ENCODE measurements at regions not wholly inside any gene's neighbourhood (a gene's known extent, or its start where the extent isn't known, plus 50 kb on each side); places are given as distances from the start of the nearest gene placed in this dataset.

GRCh38 chr9:25913806-25914205, 235.6 kb upstream of the TUSC1 start:
- TF ChIP-seq EZH2phosphoT487 (IDR thresholded peaks at IDR 0.05; ENCODE audit: borderline replicate concordance): no peak
- TF ChIP-seq, protein P1, sequence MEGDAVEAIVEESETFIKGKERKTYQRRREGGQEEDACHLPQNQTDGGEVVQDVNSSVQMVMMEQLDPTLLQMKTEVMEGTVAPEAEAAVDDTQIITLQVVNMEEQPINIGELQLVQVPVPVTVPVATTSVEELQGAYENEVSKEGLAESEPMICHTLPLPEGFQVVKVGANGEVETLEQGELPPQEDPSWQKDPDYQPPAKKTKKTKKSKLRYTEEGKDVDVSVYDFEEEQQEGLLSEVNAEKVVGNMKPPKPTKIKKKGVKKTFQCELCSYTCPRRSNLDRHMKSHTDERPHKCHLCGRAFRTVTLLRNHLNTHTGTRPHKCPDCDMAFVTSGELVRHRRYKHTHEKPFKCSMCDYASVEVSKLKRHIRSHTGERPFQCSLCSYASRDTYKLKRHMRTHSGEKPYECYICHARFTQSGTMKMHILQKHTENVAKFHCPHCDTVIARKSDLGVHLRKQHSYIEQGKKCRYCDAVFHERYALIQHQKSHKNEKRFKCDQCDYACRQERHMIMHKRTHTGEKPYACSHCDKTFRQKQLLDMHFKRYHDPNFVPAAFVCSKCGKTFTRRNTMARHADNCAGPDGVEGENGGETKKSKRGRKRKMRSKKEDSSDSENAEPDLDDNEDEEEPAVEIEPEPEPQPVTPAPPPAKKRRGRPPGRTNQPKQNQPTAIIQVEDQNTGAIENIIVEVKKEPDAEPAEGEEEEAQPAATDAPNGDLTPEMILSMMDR (conservative IDR thresholded peaks at IDR 0.05; ENCODE audit: low read length): no peak
- H3K79me2 ChIP-seq (ENCODE audit: insufficient read depth, low read length): no peaks in the 10 kb centered on the region

GRCh38 chr9:25904701-25905100, 226.5 kb upstream of the TUSC1 start:
- Histone ChIP-seq H3K9me3 (ENCODE audit: insufficient read depth, low read depth, low read length) (no peaks in the 10 kb centered on the region), H3K4me2 (ENCODE audit: low read depth, low read length, poor library complexity, severe bottlenecking) (no peak overlapping the region), H3K9ac (ENCODE audit: low read depth, low read length, poor library complexity, severe bottlenecking) (no peak overlapping the region)

More at GRCh38 chr9:25913806-25914205, 235.6 kb upstream of the TUSC1 start:
- Histone ChIP-seq H3K9ac (ENCODE audit: low read depth, low read length, poor library complexity, severe bottlenecking) (no peak overlapping the region), H4K20me1 (ENCODE audit: insufficient read depth, low read length, poor library complexity, severe bottlenecking) (no peaks in the 10 kb centered on the region), H3K27me3 (ENCODE audit: insufficient read depth, low read length, poor library complexity, severe bottlenecking) (no peaks in the 10 kb centered on the region), H3K4me1 (ENCODE audit: insufficient read depth, low read length, poor library complexity, severe bottlenecking) (no peaks in the 10 kb centered on the region), H3K36me3 (ENCODE audit: insufficient read depth, low read length) (no peaks in the 10 kb centered on the region), H3K9me2 (replicated peaks; ENCODE audit: low read depth, low read length) (no peaks in the 10 kb centered on the region), H3K4me2 (ENCODE audit: low read depth, low read length, poor library complexity, severe bottlenecking) (no peak overlapping the region), H3K9me3 (ENCODE audit: insufficient read depth, low read depth, low read length) (no peaks in the 10 kb centered on the region), H2AFZ (ENCODE audit: low read length) (no peak overlapping the region), H3F3A (ENCODE audit: low read depth) (no peaks in the 10 kb centered on the region), H3K4me3 (ENCODE audit: low read length, poor library complexity, severe bottlenecking) (no peak overlapping the region)

DNA sequence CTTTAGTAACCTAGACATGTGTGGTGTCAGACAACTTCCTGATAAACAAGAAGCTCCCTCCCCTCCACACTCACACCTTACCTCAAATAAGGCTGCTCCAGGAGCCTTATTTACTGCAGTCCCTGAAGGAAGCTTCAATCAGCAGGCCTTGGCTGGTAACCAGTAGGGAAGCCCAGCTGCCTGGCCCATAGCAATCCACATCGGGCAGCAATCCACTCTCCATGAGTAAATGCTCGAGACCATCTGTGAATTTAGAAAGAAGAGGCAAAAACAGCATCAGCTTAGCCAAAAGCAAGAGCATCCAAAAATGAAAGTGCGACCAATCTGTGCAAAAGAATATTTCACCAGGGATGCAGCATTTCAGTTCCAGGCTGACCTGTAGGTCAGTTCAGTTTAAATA, 213.3 kb upstream of the TUSC1 start:
- Histone ChIP-seq H3K4me3 (ENCODE audit: low read length, poor library complexity, severe bottlenecking) (no peak overlapping the region), H3K79me2 (ENCODE audit: insufficient read depth, low read length) (no peaks in the 10 kb centered on the region), H3K4me1 (ENCODE audit: insufficient read depth, low read length, poor library complexity, severe bottlenecking) (no peaks in the 10 kb centered on the region), H3K4me2 (ENCODE audit: low read depth, low read length, poor library complexity, severe bottlenecking) (no peak overlapping the region), H3K9ac (ENCODE audit: low read depth, low read length, poor library complexity, severe bottlenecking) (no peak overlapping the region), H2AFZ (ENCODE audit: low read length) (no peak overlapping the region), H4K20me1 (ENCODE audit: insufficient read depth, low read length, poor library complexity, severe bottlenecking) (no peaks in the 10 kb centered on the region), H3K9me2 (replicated peaks; ENCODE audit: low read depth, low read length) (no peaks in the 10 kb centered on the region), H3K27me3 (ENCODE audit: insufficient read depth, low read length, poor library complexity, severe bottlenecking) (no peaks in the 10 kb centered on the region), H3F3A (ENCODE audit: low read depth) (no peaks in the 10 kb centered on the region), H3K36me3 (ENCODE audit: insufficient read depth, low read length) (no peaks in the 10 kb centered on the region), H3K9me3 (ENCODE audit: insufficient read depth, low read depth, low read length) (no peaks in the 10 kb centered on the region)
- no peak for TF ChIP-seq EZH2phosphoT487 (IDR thresholded peaks at IDR 0.05; ENCODE audit: borderline replicate concordance)
- TF ChIP-seq, protein P1 (conservative IDR thresholded peaks at IDR 0.05; ENCODE audit: low read length): no peak

More at GRCh38 chr9:25904701-25905100, 226.5 kb upstream of the TUSC1 start:
- no peak for TF ChIP-seq EZH2phosphoT487 (IDR thresholded peaks at IDR 0.05; ENCODE audit: borderline replicate concordance)
- TF ChIP-seq, protein P1 (conservative IDR thresholded peaks at IDR 0.05; ENCODE audit: low read length): no peak
- no peak overlapping the region for H3K4me3 ChIP-seq (ENCODE audit: low read length, poor library complexity, severe bottlenecking)
- H3K27me3 ChIP-seq (ENCODE audit: insufficient read depth, low read length, poor library complexity, severe bottlenecking): no peaks in the 10 kb centered on the region
- H4K20me1 ChIP-seq (ENCODE audit: insufficient read depth, low read length, poor library complexity, severe bottlenecking): no peaks in the 10 kb centered on the region
- H3K4me1 ChIP-seq (ENCODE audit: insufficient read depth, low read length, poor library complexity, severe bottlenecking): no peaks in the 10 kb centered on the region
- no peaks in the 10 kb centered on the region for H3K79me2 ChIP-seq (ENCODE audit: insufficient read depth, low read length)
- no peaks in the 10 kb centered on the region for H3K9me2 ChIP-seq (replicated peaks; ENCODE audit: low read depth, low read length)
- no peaks in the 10 kb centered on the region for H3F3A ChIP-seq (ENCODE audit: low read depth)
- H3K36me3 ChIP-seq (ENCODE audit: insufficient read depth, low read length): no peaks in the 10 kb centered on the region
- H2AFZ ChIP-seq (ENCODE audit: low read length): no peak overlapping the region
